GM20431 (cell line): ENCODE measurements at regions not wholly inside any gene's neighbourhood (a gene's known extent, or its start where the extent isn't known, plus 50 kb on each side); places are given as distances from the start of the nearest gene placed in this dataset.
"Not testable (repeated sequence)": the region's sequence is repeated elsewhere in the genome, so short reads cannot be mapped to it uniquely, and the experiment has no call there.

Source experiments
- in situ Hi-C: fragments of 300-500 bp; cut with MseI, MboI; formaldehyde crosslinking; loops from one replicate; pipeline ENCODE4 v1.15.0; 2020; ENCODE audit warnings: low sequenced_read_pairs; ENCODE audit not compliant: unreplicated experiment

DNA sequence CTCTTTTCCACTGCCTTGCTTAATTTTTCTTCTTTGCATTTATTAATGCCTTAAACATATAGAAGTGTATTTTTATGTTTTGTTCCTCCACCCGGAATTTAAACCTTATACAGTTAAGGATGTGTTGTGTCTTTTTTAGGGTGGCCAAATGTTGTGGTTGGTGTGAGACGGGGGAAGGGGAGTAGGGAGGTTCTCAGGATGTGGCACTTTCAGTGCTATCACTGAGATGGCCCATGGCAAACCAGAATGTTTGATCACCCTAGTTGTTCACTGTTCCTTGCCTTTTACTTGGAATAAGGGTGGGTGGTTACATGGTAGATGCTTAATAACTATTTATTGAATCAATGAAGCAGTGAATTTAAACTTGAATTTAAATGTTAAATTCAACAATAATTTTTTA is 216.0 kb upstream of the SLITRK1 start:
- in situ Hi-C loops, result no loop called here

DNA sequence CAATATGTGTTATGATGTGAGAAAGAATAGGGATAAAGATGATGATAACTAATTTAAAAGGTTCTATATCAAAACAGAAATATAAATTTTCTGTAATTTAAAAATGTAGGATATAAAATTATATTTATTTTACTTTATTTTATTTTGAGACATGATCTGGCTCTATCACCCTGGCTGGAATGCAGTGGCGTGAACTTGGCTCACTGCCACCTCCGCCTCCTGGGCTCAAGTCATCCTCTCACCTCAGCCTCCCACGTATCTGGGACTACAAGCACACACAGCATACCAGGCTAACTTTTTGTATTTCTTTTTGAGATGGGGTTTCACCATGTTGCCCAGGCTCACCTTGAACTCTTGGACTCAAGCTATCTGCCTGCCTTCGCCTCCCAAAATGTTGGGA is 214.9 kb upstream of the SLITRK1 start:
- in situ Hi-C loops, result no loop called here

- in situ Hi-C loops, result no loop called here
Observed at GRCh38 chr13:84096216-84096615, 213.9 kb upstream of the SLITRK1 start.

DNA sequence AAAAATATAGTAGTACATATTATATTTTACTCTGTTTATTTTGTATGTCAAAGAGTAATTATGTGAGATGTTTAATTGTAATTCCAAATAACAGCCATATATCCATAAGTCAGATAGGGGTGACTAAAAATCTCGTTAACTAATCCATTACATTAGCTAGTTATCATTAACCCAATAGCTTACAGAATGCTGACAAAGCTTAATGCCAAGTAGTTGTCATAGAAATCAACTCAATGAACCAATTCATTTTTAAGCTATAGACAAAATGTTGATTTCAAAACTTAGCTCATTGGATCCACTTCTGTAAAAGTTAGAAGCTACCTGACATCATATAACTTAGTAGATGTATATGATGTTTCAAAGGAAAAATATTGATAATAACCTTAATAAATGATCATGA is 206.7 kb upstream of the SLITRK1 start:
- in situ Hi-C loops, result no loop called here

DNA sequence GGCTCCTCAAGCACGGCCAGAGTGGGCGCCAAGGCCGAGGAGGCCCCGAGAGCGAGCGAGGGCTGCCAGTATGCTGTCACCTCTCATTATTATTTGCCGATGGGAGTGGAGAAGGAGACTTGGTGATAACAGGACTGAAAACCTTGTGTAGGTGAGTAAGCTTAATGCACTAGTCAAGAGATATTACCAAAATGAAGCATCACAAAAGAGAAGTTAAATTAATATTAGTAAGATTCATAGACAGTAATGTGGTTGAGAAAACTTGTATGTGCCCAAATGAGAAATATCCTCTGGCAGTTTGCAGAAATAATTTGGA is 204.5 kb upstream of the SLITRK1 start:
- in situ Hi-C loops, result no loop called here

DNA sequence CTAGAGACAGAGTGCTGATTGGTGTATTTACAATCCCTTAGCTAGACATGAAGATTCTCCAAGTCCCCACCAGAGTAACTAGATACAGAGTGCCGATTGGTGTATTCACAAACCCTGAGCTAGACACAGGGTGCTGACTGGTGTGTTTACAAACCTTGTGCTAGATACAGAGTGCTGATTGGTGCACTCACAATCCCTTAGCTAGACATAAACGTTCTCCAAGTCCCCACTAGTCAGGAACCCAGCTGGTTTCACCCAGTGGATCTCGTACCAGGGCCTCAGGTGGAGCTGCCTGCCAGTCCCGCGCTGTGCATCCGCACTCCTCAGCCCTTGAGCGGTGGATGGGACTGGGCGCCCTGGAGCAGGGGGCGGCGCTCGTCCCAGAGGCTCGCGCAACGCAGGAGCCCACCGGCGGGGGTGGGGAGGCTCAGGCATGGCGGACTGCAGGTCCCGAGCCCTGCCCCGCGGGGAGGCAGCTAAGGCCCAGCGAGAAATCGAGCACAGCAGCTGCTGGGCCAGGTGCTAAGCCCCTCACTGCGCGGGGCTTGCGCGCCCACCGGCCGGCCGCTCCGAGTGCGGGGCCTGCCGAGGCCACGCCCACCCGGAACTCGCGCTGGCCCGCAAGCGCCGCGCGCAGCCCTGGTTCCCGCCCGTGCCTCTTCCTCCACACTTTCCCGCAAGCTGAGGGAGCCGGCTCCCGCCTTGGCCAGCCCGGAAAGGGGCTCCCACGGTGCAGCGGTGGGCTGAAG is 204.0 kb upstream of the SLITRK1 start:
- in situ Hi-C loops, result not testable (repeated sequence)

DNA sequence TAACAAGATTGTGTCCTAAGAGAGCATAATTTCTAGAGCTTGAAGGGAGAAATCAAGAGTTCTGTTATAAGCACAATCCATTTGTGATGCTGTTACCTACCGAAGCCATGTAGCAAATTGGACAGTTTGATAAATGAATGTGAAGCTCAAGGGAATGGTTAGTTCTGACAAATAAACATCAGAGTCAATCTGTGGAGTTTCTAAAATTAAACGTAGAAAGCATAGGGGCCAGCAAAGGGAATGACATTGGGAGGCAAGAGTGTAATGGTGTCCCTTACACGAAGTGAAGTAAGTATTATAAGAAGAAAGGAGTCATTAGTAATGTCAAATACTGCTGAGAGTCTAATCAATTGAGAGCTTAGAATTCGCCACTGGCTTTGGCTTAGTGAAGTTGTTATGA is 200.2 kb upstream of the SLITRK1 start:
- in situ Hi-C loops, result no loop called here

DNA sequence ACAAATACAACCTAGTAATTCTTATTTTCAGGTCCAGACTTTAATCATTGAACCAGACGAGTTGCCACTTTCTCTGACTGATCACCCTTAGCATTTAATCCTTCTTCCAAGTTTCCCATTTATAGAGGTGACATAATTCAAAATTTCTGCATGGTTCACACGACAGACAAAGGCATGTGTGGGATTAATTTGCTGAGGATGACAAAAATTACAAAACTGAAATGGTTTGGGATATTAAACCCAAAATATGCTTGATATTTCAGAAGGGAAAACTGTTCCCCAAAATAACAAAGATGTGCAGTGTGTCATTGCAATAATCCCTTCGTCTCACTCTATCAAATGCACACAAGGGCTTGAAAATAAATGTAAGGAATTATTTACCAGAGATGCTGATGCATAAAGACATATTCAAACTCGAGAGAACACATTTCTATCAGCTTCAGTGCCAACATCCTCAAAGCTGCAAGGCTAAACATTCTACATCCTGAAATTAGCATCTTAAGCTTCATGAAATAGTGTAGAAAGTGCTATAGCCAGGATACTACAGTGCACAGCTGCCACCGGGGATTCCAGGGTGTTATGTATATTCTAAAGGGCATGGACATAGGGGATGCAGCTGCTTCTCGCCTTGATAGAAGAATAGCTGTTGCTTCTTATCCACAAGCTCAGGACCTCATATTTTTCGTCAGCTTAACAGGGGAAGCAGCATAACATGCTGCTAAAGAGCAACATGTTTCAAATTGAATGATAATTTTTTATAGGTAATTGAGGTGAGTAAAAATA is 198.7 kb upstream of the SLITRK1 start:
- in situ Hi-C loops, result no loop called here

DNA sequence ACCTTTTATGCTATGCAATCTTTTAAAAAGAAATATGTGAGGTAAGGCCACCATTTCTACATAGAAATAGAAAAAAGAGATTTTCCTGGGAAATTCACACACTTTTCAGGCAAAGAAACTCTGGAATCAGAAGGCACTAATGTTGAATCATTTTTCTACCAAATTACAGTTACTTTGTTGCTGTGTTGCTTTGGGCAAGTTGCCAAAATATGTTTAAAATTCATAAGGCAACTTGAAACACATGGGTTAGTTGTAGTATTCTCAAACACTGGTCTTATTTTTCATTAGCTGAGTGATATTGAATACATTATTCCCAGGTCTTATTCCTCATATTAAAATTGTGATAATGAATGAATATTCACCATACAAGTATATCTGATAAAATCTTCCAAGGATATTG is 195.0 kb upstream of the SLITRK1 start:
- in situ Hi-C loops, result no loop called here

- in situ Hi-C loops, result no loop called here
Observed at GRCh38 chr13:84076280-84076679, 194.0 kb upstream of the SLITRK1 start.

DNA sequence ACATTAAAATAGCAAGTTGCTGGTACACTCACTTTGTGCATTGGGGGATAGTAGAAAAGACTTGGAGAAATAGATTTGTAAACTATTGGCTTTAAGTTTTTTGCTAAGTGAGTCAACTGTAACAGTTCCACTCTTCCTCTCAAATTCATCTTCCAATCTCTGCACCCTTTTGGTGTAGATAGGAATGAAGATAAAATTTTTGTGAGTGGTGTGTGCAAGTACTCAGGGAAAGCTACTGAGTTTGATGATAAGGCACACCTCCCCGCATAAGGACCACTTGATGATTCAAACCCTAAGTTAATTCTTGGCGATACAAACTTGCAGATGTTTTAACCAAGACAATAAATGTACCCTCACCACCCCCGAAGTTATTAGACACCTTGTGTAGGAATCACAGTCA is 168.3 kb upstream of the SLITRK1 start:
- in situ Hi-C loops, result no loop called here

GRCh38 chr13:84049443-84050219 is 167.4 kb upstream of the SLITRK1 start:
- in situ Hi-C loops, result no loop called here

DNA sequence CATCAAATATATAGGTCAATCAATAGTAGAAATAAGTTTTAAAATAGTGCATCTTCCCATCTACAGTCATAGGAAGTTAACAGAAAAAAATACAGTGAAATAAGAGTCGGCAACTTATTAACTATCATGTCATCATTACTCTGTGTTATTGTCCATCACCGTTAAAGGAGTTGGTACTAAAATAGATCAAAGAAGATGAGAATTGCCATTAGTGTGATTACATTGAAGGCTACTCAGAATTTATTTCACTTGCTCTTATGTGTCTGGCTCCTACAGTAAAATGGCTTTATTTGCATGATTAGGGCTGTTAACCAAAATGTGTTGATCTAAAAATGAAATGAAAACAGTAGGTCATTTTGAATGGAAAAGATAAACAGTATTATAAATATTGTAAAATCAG is 162.5 kb upstream of the SLITRK1 start:
- in situ Hi-C loops, result no loop called here

- in situ Hi-C loops, result no loop called here
Observed at GRCh38 chr13:84038001-84038400, 155.7 kb upstream of the SLITRK1 start.

DNA sequence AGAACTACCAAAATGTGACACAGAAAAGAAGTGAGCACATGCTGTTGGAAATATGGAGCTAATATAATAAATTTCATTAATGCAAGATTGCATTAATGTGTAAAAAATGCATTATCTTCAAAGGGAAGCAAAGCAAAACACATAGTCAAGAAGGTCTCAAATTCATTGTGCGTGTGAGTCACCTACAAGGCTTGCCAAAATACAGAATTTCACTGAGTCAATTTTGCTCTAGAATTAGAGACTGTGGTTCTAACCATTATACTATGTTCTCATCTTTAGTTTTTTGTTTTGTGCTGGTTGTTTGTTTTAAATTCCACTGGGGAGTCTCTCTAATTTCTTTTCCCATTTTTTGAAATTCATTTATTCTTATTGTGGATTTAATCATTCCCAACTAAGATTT is 149.8 kb upstream of the SLITRK1 start:
- in situ Hi-C loops, result no loop called here

- in situ Hi-C loops, result no loop called here
Observed at GRCh38 chr13:84031120-84031519, 148.8 kb upstream of the SLITRK1 start.

DNA sequence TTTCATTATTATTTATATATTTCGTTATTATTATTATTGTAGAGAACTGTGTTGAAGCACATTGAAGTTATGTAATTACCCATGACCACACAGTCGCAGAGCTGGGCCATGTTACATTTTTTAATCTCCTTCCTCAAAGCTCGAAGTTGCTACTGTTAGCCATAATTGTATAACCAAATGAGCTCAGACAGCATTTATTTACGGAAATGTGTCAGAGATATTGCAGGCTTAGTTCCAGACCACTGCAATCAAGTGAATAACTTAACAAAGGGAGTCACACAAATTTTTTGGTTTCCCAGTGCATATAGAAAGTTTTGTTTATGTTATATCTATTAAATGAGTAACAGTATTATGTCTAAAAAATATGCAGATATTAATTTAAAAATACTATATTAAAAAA is 147.1 kb upstream of the SLITRK1 start:
- in situ Hi-C loops, result no loop called here

DNA sequence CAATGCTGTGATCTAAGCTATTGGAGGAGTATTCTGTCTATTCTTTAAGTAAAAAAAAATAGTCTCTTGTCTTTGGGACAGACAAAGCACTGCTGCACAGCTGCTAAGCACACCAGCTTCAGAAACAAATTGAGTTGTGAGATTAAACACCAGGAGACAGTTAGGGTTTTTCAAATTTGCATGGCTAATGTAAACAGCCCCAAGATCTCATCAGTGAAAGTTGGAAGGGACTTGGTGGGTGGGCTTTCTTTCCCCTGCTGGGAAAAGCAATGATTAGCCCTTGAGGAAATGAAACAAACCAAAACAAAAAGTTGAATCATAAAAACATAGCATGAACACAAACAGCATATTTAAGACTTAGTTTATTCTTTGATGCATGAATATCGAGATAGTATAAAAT is 143.6 kb upstream of the SLITRK1 start:
- in situ Hi-C loops, result no loop called here

DNA sequence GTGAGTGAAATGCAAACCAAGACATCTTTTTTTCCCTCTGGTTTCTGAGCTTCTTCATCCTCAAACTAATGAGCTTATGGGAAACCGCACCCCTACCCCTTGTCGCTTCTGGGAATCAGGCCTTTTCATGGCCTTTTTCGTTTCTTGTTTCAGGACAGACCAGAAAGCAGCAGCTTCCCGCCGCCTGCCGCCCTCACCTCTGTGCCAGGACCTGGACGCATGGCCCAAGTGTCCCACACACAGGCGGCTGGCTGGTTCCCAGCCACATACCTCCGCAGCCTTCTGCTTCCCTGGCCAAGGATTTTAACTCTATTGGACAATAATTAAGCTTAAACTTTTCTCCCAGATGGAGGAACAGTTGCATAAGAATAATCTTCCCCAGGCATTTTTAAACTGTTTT is 114.1 kb upstream of the SLITRK1 start:
- in situ Hi-C loops, result no loop called here

GRCh38 chr13:83995930-83996329 is 113.7 kb upstream of the SLITRK1 start:
- in situ Hi-C loops, result no loop called here
